Hepatocyte (in vitro differentiated cells): ENCODE measurements at regions not wholly inside any gene's neighbourhood (a gene's known extent, or its start where the extent isn't known, plus 50 kb on each side); places are given as distances from the start of the nearest gene placed in this dataset.

Source experiments
- CTCF ChIP-seq: fragments of 200-600 bp; sonication (generic); IDR thresholded peaks from 2 replicates; pipeline ENCODE4 v1.5.1; 2016; ENCODE audit warnings: antibody characterized with exemption, mild to moderate bottlenecking; ENCODE audit not compliant: poor library complexity
- EZH2 ChIP-seq: fragments of 200-600 bp; sonication (generic); IDR thresholded peaks from 2 replicates; pipeline ENCODE4 v1.6.1; 2016; ENCODE audit warnings: antibody characterized with exemption, mild to moderate bottlenecking, borderline replicate concordance

- TF ChIP-seq EZH2 (no peak), CTCF (no peak)
Measured at GRCh38 chr18:76136701-76137100, 358.3 kb downstream of the ZNF516 start.
